ENCODE measurements at regions not wholly inside any gene's neighbourhood (a gene's known extent, or its start where the extent isn't known, plus 50 kb on each side); places are given as distances from the start of the nearest gene placed in this dataset.
"Not testable (repeated sequence)": the region's sequence is repeated elsewhere in the genome, so short reads cannot be mapped to it uniquely, and the experiment has no call there.

GRCh38 chr4:13918110-13918509, 290.6 kb upstream of the BOD1L1 start:
- no peak for DNase-seq
- intact Hi-C loops (cut with DNase I), result no loop called here

DNA sequence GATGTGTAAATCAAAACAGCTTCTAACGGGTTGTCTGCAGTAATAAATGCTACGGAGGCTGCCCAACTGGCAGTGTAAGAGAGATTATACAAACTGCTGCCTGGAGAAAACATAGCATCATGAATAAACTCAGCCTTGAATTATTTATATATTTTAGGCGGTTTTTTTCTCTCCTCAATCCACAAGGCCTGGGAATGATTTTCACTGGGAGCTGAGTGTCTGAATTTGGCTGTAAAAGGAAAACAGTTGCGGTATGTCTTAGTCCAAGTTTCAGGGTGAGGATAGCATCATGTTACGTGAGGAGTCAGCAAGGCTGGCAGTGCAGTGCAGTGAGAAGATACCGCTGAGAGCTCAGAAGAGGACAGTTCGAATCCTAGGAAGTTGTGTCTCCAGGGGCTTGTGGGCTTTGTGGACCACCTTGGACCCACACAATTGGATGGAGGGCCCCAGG, 291.5 kb upstream of the BOD1L1 start:
- intact Hi-C loops (cut with DNase I), result no loop called here

DNA sequence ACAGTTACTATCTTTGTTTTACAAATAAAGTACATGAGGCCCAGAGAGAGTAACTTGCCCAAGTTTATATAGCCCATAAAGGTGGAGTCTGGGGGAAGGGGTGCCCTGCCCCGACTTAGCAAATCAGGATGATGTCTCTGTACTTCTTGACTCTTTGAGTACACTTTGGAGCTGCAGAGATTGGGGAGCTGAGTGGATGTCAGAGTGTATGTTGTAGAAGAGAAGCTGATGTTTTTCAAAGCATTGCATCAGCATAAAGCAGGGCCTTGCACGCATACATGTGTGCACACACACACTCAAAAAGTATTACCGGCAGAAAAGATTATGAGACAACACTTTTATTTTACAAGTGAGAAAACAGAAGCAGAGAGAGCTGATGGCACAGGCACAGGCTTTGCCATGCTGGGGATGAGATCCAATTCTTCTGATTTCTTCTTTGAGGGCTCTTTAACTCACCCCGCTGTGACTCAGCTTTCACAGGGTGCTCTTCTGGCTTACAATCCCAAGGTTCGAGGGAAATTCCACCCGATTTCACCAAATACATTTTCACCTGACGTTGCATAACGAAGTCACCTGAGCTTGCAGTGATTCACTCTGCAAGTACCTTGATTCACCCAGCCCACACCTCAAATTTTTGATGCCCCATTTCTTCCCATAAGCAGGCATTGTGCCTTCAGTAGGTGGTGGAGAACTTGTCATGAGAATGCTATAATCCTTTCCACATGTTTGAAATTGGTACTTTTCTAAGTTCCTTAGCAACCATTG, 292.8 kb upstream of the BOD1L1 start:
- peak; percentile 5 to 91 (median 69) for DNase-seq
- intact Hi-C loops (cut with DNase I), result no loop called here

More for the DNA sequence above, 291.5 kb upstream of the BOD1L1 start:
- no peak for DNase-seq

DNA sequence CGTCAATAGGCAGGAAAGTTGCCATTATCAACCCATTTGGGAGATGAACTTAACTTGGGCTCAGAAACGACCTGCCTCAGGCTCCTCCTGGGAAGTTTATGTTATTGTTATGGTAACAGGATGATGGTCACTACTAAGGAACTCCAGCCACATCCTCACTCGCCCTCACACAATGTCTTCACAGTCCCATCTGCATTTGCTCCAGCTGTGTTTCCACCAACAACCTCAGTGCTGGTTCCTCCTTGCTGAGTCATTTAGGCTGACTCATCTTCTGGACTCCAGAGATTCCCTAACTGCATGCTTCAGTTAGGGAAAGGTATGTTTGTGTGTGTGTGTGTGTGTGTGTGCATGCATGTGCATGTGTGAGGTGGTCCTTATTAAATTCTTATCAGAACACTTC, 293.4 kb upstream of the BOD1L1 start:
- peak in 3 of 42 donors; percentile 8 to 41 (median 27) for DNase-seq
- intact Hi-C loops (cut with DNase I), result no loop called here

DNA sequence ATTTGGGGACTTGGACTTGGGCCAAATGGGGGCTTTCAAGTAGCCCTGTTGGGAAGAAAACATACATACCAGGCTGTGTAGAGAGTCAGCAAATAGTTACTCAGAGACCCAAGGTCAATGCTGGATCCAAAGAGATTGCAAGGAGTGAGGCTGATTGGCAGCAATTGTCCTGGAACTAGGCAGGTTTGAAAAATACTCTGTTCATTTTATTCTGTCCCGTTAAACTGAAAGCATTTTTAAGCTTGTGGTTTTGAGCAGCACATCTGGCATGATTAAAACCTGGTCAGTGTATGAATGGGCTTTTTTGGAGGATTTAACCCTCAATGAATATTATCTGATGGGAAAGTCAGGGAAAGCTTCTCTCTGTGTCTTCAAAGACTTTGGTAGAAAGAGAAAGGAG, 294.3 kb upstream of the BOD1L1 start:
- intact Hi-C loops (cut with DNase I), result no loop called here
- no peak for DNase-seq

- no peak for DNase-seq
- intact Hi-C loops (cut with DNase I), result no loop called here
Measured at GRCh38 chr4:13922459-13922858, 294.9 kb upstream of the BOD1L1 start.

- intact Hi-C loops (cut with DNase I), result no loop called here
- no peak for DNase-seq
Measured at GRCh38 chr4:13922873-13923645, 295.5 kb upstream of the BOD1L1 start.

DNA sequence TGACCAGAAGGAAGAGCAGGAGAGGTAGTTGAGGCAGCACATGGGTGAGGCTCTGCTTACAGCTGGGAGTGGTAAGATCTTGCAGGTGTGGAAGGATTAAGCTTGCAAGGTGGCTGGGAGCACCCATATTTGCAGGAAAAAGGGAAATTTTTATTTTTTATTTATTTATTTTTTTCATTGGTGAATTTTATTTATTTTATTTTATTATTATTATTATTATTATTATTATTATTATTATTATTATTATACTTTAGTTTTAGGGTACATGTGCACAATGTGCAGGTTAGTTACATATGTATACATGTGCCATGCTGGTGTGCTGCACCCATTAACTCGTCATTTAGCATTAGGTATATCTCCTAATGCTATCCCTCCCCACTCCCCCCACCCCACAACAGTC, 297.4 kb upstream of the BOD1L1 start:
- intact Hi-C loops (cut with DNase I); DNase-seq: not testable (repeated sequence)

DNA sequence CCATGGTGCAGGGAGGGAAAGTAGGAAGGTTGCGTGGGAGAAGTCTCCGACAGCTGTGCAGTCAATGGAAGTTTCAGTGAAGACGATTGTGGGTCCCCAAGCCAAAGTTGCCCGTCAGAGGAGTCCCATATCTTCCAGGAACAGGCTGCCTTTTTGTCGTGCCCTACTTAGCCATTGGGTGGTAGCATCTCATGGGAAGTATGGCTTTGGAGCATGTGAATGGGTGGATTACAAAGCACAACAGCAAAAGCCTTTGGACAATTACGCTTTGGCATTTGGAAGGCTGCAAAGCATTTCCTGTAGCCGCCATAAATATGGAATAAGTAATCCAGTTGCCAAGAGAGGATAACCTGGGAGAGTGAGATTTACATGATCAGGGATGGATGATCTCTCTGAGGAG, 300.7 kb upstream of the BOD1L1 start:
- intact Hi-C loops (cut with DNase I), result no loop called here
- DNase-seq, result no peak

DNA sequence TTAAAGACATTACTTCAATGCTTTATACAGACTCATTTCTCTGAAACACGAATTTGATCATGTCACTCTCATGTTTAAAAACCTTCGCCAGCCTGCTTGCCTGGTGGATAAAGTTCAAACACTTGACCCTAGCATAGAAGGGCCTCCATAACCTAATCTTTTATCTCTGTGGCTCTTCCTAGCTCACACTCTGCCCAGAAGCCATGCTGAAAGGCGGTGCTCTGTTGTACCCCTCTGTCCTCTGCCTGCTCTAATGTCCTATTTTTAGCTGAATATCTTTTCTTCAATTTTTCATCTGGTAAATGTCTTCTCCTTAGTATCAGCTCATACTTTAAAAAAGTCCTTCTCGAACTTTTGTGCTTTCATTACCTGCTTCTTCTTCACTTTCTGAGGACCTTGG, 302.6 kb upstream of the BOD1L1 start:
- intact Hi-C loops (cut with DNase I), result no loop called here
- no peak for DNase-seq

GRCh38 chr4:13933191-13933590, 305.7 kb upstream of the BOD1L1 start:
- no peak for DNase-seq
- intact Hi-C loops (cut with DNase I), result no loop called here

DNA sequence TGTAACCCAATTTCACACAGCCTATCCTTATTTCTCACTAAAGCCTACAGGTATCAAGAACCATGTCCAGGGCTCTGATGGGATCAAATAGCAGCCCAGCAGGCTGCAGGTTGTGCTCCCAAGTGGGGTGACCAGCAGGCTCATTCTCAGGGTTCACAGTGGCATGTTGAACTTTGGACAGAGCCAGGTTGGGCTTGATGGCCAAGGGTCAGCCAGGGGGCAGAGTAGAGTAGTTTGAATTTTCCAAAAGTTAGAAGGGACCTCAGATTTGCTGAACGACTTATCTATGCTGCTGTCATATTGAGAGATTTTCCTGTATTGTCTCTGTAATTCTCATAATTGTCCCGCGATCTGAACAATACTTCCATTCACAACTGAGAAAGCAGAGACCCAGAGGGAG, 310.8 kb upstream of the BOD1L1 start:
- DNase-seq, result no peak
- intact Hi-C loops (cut with DNase I), result no loop called here

DNA sequence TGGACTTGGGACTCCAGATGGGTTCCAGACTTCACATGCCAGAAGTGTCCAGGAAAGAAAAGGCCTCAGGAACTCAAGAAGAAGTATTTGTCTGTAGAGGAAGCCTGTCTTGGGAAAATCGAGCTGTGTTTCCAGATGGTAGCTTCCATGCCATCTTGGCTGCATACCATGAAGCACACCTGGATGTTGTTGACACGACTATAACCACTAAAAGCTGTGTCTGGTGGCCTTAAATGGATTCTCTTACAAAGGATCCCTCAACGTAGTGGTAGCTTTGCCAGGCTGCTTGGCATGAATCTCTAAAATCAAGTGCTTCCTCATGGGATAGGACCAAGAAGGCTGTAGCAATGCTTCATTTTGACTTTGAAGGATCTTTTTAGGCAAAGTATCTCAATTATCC, 313.4 kb upstream of the BOD1L1 start:
- DNase-seq, result no peak
- intact Hi-C loops (cut with DNase I), result no loop called here

GRCh38 chr4:13942977-13943376, 315.5 kb upstream of the BOD1L1 start:
- DNase-seq, result peak in 5 of 42 donors; percentile 18 to 58 (median 35)
- intact Hi-C loops (cut with DNase I), result no loop called here

DNA sequence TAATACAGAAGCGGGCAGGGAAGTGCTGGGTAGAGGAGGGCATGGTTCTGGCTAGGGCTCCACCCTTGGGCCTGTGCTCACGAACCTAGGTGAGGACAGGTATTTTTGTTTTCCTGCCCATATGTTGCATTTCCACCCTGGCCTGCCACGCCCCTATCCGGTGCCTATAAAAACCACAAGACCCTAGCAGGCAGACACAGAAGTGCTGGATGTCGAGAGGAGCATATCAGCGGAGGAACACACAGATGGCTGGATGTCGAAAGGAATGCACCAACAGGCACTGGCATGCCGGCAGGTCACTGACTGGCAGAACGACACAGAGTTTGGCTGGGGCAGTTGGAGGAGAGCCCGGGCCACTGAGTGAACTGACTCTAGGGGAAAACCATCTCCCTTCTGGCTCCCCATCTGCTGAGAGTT, 316.6 kb upstream of the BOD1L1 start:
- peak in 1 of 42 donors; percentile 39 for DNase-seq
- intact Hi-C loops (cut with DNase I), result no loop called here

DNA sequence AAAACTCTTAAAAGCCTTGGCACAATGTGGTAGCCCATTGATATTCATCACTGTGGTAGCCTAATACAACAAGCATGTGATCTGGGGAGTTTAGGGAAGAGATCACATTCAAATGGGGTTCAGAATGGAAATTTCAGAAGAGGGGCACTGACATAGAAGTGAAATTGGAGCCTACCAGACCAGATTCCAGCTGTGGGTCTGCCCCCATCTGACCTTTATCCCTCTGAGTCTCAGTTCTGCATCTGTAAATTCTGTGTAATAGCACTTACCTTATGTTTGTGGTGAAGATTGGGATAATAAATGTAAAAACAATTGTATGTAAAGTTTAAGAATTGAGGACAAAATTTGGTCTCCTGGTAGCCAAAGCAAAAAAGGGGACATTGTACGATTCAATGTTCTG, 320.4 kb upstream of the BOD1L1 start:
- intact Hi-C loops (cut with DNase I), result no loop called here
- no peak for DNase-seq

- DNase-seq, result no peak
- intact Hi-C loops (cut with DNase I), result no loop called here
Measured at GRCh38 chr4:13950491-13950890, 323.0 kb upstream of the BOD1L1 start.

DNA sequence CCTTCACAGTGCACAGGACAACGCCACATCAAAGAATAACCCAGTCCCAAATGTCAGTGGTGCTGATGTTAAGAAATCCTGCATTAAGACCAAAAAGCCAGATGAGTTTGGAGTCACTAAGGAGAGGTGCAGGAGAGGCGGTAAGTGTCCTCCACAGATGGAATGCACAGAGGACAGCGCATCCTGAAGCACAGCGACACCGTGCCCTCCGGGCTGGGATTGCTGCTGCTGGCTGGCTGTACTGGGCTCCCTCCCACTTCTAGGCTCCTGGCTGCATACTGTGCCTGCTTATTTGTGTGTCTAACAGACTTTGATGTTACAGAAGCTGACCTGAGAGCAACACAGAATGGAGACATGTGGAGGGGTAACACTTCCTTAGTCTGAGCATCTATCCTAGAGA, 325.6 kb upstream of the BOD1L1 start:
- DNase-seq, result no peak
- intact Hi-C loops (cut with DNase I), result no loop called here

DNA sequence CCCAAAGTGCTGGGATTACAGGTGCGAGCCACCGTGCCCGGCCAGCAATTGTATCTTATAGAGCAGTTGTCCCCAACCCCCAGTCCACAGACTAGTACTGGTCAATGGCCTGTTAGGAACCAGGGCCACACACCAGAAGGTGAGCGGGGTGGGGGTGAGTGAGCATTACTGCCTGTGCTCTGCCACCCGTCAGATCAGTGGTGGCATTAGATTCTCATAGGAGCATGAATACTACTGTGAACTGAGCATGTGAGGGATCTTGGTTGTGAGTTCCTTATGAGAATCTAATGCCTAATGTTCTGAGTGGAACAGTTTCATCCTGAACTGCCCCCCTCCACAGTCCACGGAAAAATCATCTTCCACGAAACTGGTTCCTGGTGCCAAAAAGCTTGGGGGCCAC, 328.0 kb upstream of the BOD1L1 start:
- intact Hi-C loops (cut with DNase I), result no loop called here

GRCh38 chr4:13956947-13957346, 329.4 kb upstream of the BOD1L1 start:
- intact Hi-C loops (cut with DNase I), result no loop called here
- no peak for DNase-seq

More for the DNA sequence above, 328.0 kb upstream of the BOD1L1 start:
- no peak for DNase-seq

DNA sequence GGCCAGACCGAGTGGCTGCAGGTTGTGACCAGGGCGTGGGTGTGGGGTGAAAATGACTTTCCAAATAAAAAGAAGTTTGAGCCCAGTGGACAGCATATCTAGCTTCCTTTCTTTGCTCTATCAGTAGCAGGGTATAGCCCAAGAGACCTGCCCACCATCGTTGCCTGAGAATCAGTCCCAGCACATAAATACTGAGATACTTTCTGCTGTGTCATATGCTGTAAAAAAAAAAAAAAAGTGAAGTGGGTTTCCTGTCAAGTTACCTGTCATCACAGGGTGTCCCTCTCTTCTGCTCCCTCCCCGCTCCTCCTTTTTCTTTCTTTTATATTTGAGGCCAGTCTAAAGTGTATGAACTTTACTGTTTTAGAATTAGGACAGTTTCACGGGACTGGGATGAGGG, 330.3 kb upstream of the BOD1L1 start:
- intact Hi-C loops (cut with DNase I), result no loop called here
- DNase-seq, result no peak
